Osteoblast (primary cell): ENCODE measurements at regions not wholly inside any gene's neighbourhood (a gene's known extent, or its start where the extent isn't known, plus 50 kb on each side); places are given as distances from the start of the nearest gene placed in this dataset.

Source experiments
- DNase-seq: peaks from one replicate; pipeline ENCODE4 v3.0.0; 2011; ENCODE audit warnings: low spot score, mixed read lengths; ENCODE audit not compliant: insufficient read length; ENCODE audit errors: missing footprints
- H2AFZ ChIP-seq: 2 replicates; pipeline ENCODE4 v1.6.0; 2011; ENCODE audit warnings: mild to moderate bottlenecking, low read length
- H3K27ac ChIP-seq: 2 replicates; pipeline ENCODE4 v1.5.1; 2011; ENCODE audit warnings: mild to moderate bottlenecking, low read depth, low read length, moderate library complexity
- H3K27me3 ChIP-seq: 2 replicates; pipeline ENCODE4 v1.6.0; 2012; ENCODE audit warnings: mild to moderate bottlenecking, control low read depth, inconsistent platforms, low read length, moderate library complexity; ENCODE audit not compliant: insufficient read depth
- H3K36me3 ChIP-seq: 2 replicates; pipeline ENCODE4 v1.5.1; 2011; ENCODE audit warnings: mild to moderate bottlenecking, low read length, control low read depth, moderate library complexity; ENCODE audit not compliant: insufficient read depth
- H3K4me1 ChIP-seq: 2 replicates; pipeline ENCODE4 v1.5.1; 2011; ENCODE audit warnings: mild to moderate bottlenecking, low read length, control low read depth, moderate library complexity; ENCODE audit not compliant: insufficient read depth
- H3K4me2 ChIP-seq: 2 replicates; pipeline ENCODE4 v1.6.0; 2011; ENCODE audit warnings: mild to moderate bottlenecking, low read length; ENCODE audit not compliant: insufficient read depth
- H3K4me3 ChIP-seq: fragments of 200-600 bp; sonication (generic); 3 replicates; pipeline ENCODE4 v1.5.1; 2012; ENCODE audit warnings: mild to moderate bottlenecking, low read length, inconsistent platforms; ENCODE audit not compliant: insufficient read depth
- H3K79me2 ChIP-seq: 2 replicates; pipeline ENCODE4 v1.6.0; 2012; ENCODE audit warnings: mild to moderate bottlenecking, low read length, control low read depth, inconsistent platforms; ENCODE audit not compliant: insufficient read depth
- H3K9me3 ChIP-seq: 2 replicates; pipeline ENCODE4 v1.5.1; 2011; ENCODE audit warnings: low read depth, low read length, control low read depth
- H4K20me1 ChIP-seq: 2 replicates; pipeline ENCODE4 v1.6.0; 2012; ENCODE audit warnings: mild to moderate bottlenecking, low read length, control low read depth; ENCODE audit not compliant: insufficient read depth
- CTCF ChIP-seq: IDR thresholded peaks from 2 replicates; pipeline ENCODE4 v1.5.1; 2011; ENCODE audit warnings: mild to moderate bottlenecking, low read depth, low read length, moderate library complexity; ENCODE audit errors: extremely low read depth

DNA sequence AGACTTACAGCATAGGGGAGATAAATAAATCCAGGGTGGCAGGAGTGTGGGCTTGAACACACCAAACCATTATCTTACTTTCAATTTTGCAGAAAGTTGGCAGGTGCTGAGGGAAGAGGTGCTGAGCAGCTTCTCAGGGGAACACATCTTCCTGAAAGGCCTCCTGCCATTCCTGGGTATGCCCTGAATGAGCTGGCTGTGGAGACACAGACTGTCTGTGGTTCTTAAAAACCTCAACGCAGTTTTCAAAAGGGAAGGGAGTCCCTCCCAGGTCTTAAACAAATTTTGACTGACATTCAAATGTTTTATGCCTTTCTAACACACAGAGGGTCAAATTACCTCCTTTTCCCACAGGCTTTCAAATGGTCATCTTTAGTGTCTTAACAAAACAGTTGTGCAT lies 166.9 kb downstream of the TNFSF18 start:
- peak overlapping the region; percentile 73 for H3K27ac ChIP-seq
- H2AFZ ChIP-seq = peak overlapping the region; percentile 43
- H3K79me2 ChIP-seq = no peaks in the 10 kb centered on the region
- H3K4me2 ChIP-seq = peak overlapping the region; percentile 70
- H3K27me3 ChIP-seq = no peaks in the 10 kb centered on the region
- no peaks in the 10 kb centered on the region for H4K20me1 ChIP-seq
- H3K36me3 ChIP-seq = no peaks in the 10 kb centered on the region
- no peak for TF ChIP-seq CTCF
- peak overlapping the region; percentile 25 for H3K4me3 ChIP-seq
- no peak for DNase-seq
- no peaks in the 10 kb centered on the region for H3K9me3 ChIP-seq
- H3K4me1 ChIP-seq = peaks cover 41% of the 10 kb centered on the region

- TF ChIP-seq CTCF = no peak
- Histone ChIP-seq H3K27ac (peak overlapping the region; percentile 73), H2AFZ (no peak overlapping the region), H3K36me3 (no peaks in the 10 kb centered on the region), H4K20me1 (no peaks in the 10 kb centered on the region), H3K4me3 (no peak overlapping the region), H3K79me2 (no peaks in the 10 kb centered on the region), H3K4me1 (peaks cover 41% of the 10 kb centered on the region), H3K4me2 (peak overlapping the region; percentile 29), H3K9me3 (no peaks in the 10 kb centered on the region), H3K27me3 (no peaks in the 10 kb centered on the region)
- peak; percentile 5 for DNase-seq
Observed at GRCh38 chr1:172885411-172885810, 165.3 kb downstream of the TNFSF18 start.

DNA sequence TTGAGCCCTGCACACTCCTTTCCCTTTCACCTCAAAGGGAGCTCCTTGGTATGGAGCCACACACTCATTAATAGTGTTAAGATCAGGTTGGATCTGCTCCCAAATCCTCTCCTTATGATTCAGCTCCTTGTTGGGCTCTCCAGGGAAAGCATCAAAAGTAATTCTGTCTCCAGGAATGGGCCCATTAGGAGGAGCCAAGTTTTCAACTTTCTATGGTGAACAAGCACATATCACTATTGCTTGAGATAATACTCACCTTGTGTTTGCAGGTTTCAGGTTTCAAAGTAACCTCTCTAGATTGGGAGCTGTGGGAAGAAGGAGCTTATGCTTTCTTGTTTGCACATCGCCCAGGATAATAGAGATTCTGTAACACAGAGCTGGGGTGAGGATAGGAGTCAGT lies 164.8 kb downstream of the TNFSF18 start:
- H2AFZ ChIP-seq = no peak overlapping the region
- no peaks in the 10 kb centered on the region for H3K36me3 ChIP-seq
- no peak overlapping the region for H3K4me3 ChIP-seq
- H3K27me3 ChIP-seq = no peaks in the 10 kb centered on the region
- no peak for DNase-seq
- H3K4me2 ChIP-seq = peak overlapping the region; percentile 29
- no peaks in the 10 kb centered on the region for H4K20me1 ChIP-seq
- peak overlapping the region; percentile 73 for H3K27ac ChIP-seq
- no peak for TF ChIP-seq CTCF
- H3K9me3 ChIP-seq = no peaks in the 10 kb centered on the region
- no peaks in the 10 kb centered on the region for H3K79me2 ChIP-seq
- H3K4me1 ChIP-seq = peaks cover 41% of the 10 kb centered on the region

DNA sequence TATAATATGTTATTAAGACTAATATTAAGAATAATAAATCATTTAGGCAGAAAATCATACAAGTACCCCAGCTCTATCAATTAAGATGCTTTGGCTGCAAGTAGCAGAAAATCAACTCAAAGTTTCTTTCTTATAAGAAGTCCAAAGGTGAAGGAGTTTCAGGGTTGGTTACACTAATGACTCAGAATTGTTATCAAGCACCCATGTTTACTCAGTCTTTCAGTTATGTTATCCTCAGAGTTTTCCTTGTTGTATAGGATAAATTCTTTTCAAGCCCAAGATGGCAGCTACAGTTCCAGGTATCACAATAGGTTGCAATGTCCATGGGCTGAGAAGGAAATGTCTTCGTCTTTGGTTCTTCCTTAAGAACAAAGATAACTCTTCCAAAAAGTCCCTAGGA lies 163.6 kb downstream of the TNFSF18 start:
- Histone ChIP-seq H3K4me1 (peaks cover 41% of the 10 kb centered on the region), H3K9me3 (no peaks in the 10 kb centered on the region), H3K4me3 (no peak overlapping the region), H3K27ac (no peak overlapping the region), H2AFZ (no peak overlapping the region), H4K20me1 (no peaks in the 10 kb centered on the region), H3K79me2 (no peaks in the 10 kb centered on the region), H3K4me2 (no peak overlapping the region), H3K36me3 (no peaks in the 10 kb centered on the region), H3K27me3 (no peaks in the 10 kb centered on the region)
- DNase-seq = no peak
- TF ChIP-seq CTCF = no peak
